GM19324 (cell line): ENCODE measurements at regions not wholly inside any gene's neighbourhood (a gene's known extent, or its start where the extent isn't known, plus 50 kb on each side); places are given as distances from the start of the nearest gene placed in this dataset.
"Not testable (repeated sequence)": the region's sequence is repeated elsewhere in the genome, so short reads cannot be mapped to it uniquely, and the experiment has no call there.

ENCODE experiments used
- ATAC-seq: cut with Tn5 transposase; IDR thresholded peaks from one replicate; pipeline ENCODE4 v1.9.1; 2021; ENCODE audit warnings: mild to moderate bottlenecking, moderate library complexity; ENCODE audit not compliant: unreplicated experiment, low FRiP score

- no peak for ATAC-seq
Measured at GRCh38 chr13:83825676-83826075, 56.6 kb downstream of the SLITRK1 start.

- no peak for ATAC-seq
Measured at GRCh38 chr13:83824560-83824959, 57.7 kb downstream of the SLITRK1 start.

DNA sequence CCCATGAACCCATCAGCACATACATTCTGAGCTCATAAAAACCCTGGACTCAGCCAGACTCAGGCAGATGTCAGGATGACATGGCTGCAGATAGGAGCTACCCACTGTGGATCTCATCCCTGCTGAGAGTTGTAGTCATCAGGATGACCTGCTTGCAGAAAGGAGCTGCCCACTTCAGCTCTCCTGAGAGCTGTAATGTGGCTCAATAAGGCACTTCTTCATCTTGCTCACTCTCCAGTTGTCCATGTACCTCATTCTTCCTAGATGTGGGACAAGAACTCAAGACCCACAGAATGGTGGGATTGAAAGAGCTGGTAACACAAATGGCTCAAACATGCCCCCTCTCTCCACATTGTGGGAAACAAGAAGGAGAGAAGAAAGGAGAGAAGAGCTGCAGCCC lies 58.2 kb downstream of the SLITRK1 start:
- ATAC-seq, result no peak

DNA sequence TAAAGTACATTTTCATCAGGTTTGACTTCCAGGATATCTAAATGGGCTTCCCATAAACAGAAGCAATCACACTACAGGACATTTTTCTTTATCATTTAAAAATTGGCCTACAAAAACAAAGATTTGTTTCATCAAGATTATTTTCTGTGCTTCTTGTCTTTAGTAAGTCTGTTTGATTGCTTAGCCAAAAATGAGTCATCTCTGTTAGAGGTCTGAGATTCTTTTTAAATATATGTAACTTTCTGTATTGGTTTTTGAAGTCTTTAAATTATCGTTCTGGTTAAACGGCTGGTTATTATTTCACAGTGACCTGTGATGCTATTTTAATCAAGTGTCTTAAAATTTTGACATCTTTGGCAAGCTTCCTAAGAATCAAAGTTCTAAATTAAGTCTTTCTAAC lies 62.7 kb downstream of the SLITRK1 start:
- no peak for ATAC-seq

- no peak for ATAC-seq
Measured at GRCh38 chr13:83819156-83819555, 63.1 kb downstream of the SLITRK1 start.

DNA sequence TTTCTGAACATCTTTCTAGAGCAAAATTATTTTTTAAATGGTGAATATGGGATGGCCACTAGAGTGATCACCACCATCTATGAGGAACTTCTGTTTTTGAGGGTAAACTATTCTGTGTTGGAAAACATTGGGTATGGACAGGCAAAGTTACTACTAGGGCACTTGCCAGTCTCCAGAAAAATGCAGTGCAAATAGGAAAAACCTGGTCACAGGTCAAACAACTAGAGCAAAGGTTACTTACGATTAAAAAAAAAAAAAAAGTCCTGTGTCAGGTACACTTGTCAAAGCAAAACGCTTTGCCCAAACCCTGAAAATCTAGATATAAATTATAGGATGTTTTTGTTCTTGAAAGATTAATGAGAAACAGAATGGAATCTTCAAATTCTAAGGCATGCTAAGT lies 66.2 kb downstream of the SLITRK1 start:
- ATAC-seq, result no peak

- ATAC-seq, result no peak
Measured at GRCh38 chr13:83815598-83815997, 66.7 kb downstream of the SLITRK1 start.

DNA sequence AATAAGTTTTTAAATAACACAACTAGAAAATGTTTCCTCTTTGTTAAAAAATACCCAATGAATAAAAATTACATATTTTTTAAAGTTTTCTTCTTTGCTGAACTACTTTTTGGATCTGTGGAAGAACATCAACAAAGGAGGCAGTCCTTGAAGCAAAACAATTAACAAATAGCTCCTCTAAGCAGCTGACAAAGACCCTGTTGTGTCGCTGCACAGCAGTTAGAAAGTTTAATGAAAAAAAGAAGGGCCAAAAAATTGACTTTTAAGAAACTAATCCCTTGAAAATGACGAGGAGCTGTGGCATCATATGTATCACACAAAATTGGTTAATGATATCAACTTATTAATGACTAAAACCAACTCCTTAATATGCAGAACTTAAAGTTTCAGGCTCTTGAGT lies 72.1 kb downstream of the SLITRK1 start:
- ATAC-seq, result no peak

DNA sequence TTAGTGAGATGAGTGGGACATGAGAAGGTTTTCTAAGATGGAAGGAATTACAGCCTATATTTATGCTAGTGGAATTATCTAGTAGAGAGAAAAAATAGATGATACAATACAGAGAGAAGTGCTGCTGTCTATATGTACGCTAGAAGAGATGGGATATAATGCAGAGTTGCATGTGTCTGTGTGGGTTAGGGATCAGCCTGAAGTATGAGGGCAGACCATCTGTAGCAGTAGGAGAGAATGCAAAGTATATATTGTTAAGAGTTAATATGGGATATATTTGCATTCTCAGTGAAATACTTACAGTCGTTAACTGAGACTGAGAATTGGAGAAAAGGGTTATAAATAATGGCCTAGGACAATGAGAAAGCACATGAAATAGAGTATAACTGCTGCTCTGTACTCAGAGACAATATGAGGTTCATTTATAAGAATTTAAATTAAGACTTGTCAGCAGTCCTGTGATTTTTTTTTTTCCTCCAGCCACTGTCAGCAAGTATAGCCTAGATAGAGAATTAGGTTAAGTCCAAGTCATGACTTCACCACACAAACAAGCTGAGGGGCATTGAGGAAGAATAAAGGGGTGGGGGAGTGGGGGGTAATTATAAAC lies 77.8 kb downstream of the SLITRK1 start:
- no peak for ATAC-seq

- ATAC-seq, result no peak
Measured at GRCh38 chr13:83798731-83799130, 83.5 kb downstream of the SLITRK1 start.

DNA sequence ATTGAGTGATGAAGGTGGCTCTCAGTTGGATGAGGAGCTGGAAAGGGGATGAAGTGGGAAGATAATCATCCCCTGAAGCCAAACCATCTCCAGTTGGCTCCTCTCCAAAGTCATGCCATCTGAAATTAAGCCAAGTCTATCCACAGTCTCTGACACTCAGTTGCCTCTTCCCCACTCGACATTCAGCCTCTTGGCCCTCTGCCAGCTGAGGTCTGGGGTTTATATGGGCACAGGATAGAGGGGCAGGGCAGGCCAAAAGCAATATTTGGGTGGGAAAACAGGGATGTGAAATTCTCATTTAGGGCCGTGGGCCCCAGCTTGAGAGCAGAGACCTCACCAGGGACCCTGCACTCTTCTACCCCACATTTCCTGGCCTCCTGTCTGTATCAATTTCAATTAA lies 85.9 kb downstream of the SLITRK1 start:
- no peak for ATAC-seq

GRCh38 chr13:83794583-83794982 lies 87.7 kb downstream of the SLITRK1 start:
- no peak for ATAC-seq

GRCh38 chr13:83780227-83780626 lies 102.0 kb downstream of the SLITRK1 start:
- no peak for ATAC-seq

GRCh38 chr13:83773961-83774360 lies 108.3 kb downstream of the SLITRK1 start:
- no peak for ATAC-seq

- no peak for ATAC-seq
Measured at GRCh38 chr13:83765796-83766195, 116.5 kb downstream of the SLITRK1 start.

DNA sequence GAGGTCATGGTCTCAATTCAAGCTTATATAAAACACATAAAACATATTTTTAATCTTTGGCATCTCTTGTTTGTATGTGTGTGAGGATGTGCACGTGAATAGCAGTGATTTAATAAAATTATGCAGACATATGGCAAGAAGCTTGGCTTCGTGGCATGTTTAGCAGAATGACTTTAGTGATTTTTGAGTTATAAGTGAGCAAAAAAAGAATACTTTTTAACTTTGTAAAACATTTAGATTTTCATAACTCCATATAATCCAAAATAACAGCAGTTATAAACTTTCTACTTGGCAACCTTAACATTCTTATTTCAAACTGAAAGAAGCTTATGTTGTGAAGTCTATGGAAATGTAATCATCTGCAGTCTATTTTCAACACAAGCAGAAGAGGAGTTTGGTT lies 120.6 kb downstream of the SLITRK1 start:
- ATAC-seq, result no peak

DNA sequence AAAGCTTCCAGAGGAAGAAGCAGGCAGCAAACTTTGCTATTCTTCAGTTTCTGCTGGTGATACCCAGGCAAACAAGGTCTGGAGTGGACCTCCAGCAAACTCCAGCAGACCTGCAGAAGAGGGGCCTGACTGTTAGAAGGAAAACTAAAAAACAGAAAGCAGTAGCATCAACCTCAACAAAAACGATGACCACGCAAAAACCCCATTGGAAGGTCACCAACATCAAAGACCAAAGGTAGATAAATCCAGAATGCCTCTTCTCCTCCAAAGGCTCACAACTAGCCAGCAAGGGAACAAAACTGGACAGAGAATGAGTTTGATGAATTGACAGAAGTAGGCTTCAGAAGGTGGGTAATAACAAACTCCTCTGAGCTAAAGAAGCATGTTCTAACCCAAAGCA lies 127.1 kb downstream of the SLITRK1 start:
- ATAC-seq, result not testable (repeated sequence)

DNA sequence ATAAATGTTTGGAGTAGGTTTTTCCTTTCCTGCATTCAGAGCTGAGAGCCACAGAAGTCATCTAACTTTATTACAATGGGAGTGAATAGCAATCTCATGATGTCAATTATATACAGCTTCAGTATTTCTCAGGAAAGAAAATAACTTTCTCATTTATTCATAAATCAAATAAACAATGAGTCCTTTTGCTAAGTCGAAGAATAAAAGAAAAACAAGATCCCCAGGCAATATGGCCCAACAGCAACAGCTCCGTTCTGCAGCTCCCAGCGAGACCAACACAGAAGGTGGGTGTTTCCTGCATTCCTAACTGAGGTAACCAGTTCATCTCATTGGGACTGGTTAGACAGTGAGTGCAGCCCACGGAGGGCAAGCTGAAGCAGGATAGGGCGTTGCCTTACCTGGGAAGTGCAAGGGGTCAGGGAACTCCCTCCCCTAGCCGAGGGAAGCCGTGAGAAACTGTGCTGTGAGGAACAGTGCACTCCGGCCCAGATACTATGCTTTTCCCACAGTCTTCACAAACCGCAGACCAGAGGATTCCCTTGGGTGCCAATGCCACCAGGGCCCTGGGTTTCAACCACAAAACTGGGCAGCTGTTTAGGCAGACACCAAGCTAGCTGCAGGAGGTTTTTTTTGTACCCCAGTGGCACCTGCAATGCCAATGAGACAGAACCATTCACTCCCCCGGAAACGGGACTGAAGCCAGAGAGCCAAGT lies 128.2 kb downstream of the SLITRK1 start:
- ATAC-seq, result no peak

GRCh38 chr13:83752141-83752540 lies 130.1 kb downstream of the SLITRK1 start:
- no peak for ATAC-seq

DNA sequence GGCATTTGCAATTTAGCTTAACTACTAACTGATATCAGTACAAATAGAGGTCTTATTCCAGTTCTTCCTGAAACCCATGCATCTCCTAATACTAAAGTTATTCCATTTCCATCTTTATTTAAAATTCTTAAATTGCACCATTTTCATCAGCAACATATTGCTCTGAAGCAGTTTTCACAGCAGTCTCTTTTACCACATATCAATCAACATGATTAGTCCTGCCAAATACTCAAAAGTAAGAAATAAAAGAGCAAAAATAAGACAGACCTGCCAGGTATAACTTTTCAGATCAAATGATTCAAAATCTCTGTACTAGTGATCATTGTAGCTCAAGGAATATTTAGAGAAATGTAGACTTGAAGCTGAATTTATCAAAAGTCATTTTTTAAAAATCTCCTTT lies 141.7 kb downstream of the SLITRK1 start:
- no peak for ATAC-seq

- ATAC-seq, result no peak
Measured at GRCh38 chr13:83738407-83738806, 143.9 kb downstream of the SLITRK1 start.

DNA sequence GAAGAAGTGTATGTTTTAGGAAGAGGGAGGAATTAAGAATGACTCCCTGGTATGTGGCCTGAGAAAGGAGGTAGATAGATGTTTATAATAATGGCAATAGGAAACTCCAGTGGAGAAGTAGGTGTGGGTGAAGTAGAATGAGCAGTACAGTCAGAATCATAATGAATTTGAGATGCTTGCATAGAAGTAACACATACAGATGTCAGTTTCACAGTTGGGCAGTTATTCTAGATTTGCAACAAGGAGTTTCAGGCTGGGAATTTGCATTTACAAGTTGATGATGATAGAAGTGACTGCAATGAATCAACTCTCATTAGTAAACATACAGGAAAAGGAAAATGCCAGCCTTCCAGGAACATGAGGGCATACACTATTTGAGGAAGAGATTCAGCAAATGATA lies 149.0 kb downstream of the SLITRK1 start:
- no peak for ATAC-seq
